ENCODE measurements at regions not wholly inside any gene's neighbourhood (a gene's known extent, or its start where the extent isn't known, plus 50 kb on each side); places are given as distances from the start of the nearest gene placed in this dataset.
"Not testable (repeated sequence)": the region's sequence is repeated elsewhere in the genome, so short reads cannot be mapped to it uniquely, and the experiment has no call there.

DNA sequence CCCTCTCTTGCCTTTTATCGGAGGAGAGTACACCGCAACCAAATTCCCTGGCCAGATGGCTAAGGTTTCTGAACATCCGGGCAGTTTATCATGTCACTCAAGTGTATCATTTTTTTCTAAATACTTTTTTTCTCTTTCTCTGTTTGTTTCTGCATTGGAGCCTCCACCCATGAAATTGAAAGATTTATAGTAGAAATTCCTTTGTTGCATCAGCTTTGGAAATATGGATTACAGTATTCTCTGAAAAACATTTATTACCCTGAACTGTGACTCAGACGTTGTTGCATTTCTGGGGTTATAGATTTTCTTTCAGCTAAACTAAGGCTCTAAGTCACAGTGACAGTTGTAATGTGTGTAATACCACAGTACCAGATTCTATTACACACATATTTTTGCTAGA, 187.0 kb downstream of the SPTSSA start:
- H3K4me2 ChIP-seq (ENCODE audit: insufficient read depth, low read length), result no peak overlapping the region
- FAIRE-seq (no peak), DNase-seq (ENCODE audit: extremely low read depth in 1 of 4, low spot score in 3 of 4) (no peak), ATAC-seq (no peak)
- no peaks in the 10 kb centered on the region for H3K9me3 ChIP-seq (replicated peaks; ENCODE audit: control insufficient read depth, insufficient read depth, low read depth, low read length)
- in situ Hi-C loops (cut with MboI), result no loop called here
- TF ChIP-seq CEBPG (CRISPR knock-in tag; IDR thresholded peaks at IDR 0.05), result no peak
- TF ChIP-seq CEBPG (tag; conservative IDR thresholded peaks at IDR 0.05 in 1 of 2, IDR thresholded peaks at IDR 0.05 in 1 of 2), result peak in 1 of 2 experiments; percentile 53; a peak in 2 of 4 replicates
- TF ChIP-seq, protein P1, sequence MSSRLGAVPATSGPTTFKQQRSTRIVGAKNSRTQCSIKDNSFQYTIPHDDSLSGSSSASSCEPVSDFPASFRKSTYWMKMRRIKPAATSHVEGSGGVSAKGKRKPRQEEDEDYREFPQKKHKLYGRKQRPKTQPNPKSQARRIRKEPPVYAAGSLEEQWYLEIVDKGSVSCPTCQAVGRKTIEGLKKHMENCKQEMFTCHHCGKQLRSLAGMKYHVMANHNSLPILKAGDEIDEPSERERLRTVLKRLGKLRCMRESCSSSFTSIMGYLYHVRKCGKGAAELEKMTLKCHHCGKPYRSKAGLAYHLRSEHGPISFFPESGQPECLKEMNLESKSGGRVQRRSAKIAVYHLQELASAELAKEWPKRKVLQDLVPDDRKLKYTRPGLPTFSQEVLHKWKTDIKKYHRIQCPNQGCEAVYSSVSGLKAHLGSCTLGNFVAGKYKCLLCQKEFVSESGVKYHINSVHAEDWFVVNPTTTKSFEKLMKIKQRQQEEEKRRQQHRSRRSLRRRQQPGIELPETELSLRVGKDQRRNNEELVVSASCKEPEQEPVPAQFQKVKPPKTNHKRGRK (tag; IDR thresholded peaks at IDR 0.05), result no peak
- no TSS peak for BruUV-seq (replicated peaks)
- no peak overlapping the region for H3K4me3 ChIP-seq
- no peak overlapping the region for H3K27ac ChIP-seq (ENCODE audit: extremely low read depth, low read depth, low read length)
- H2AFZ ChIP-seq (ENCODE audit: low read depth, low read length), result no peak overlapping the region
- H3K79me2 ChIP-seq (ENCODE audit: control insufficient read depth, insufficient read depth, low read length), result no peaks in the 10 kb centered on the region
- 35% methylated on average over 4 of the region's 4 CpGs for WGBS (ENCODE audit: insufficient coverage, low coverage, missing lambda C conversion rate)
- CTCF ChIA-PET (ENCODE audit: low intra/inter-chr PET ratio), result no interaction called here
- H3K9ac ChIP-seq (ENCODE audit: insufficient read depth in 1 of 2, low read depth in 2 of 2, low read length in 2 of 2), result no peak overlapping the region
- no peaks in the 10 kb centered on the region for H3K27me3 ChIP-seq (ENCODE audit: control insufficient read depth in 2 of 2, insufficient read depth in 2 of 2, low read length in 2 of 2)
- POLR2A ChIA-PET, result interaction anchor here (1.4 kb wide), 1 partner anchor 12 kb away, joined by 3 read pairs; no protein-coding TSS in a partner anchor
- intact Hi-C loops (cut with micrococcal nuclease), result no loop called here
- no peaks in the 10 kb centered on the region for H4K20me1 ChIP-seq (replicated peaks; ENCODE audit: control insufficient read depth, insufficient read depth, low read length)
- no peaks in the 10 kb centered on the region for H3K4me1 ChIP-seq (replicated peaks in 1 of 2; ENCODE audit: control insufficient read depth in 2 of 2, insufficient read depth in 2 of 2, low read length in 2 of 2)
- no peaks in the 10 kb centered on the region for H3K36me3 ChIP-seq (ENCODE audit: control insufficient read depth, insufficient read depth, low read length)
- H3K9me1 ChIP-seq (ENCODE audit: control insufficient read depth, insufficient read depth, low read length), result no peaks in the 10 kb centered on the region

DNA sequence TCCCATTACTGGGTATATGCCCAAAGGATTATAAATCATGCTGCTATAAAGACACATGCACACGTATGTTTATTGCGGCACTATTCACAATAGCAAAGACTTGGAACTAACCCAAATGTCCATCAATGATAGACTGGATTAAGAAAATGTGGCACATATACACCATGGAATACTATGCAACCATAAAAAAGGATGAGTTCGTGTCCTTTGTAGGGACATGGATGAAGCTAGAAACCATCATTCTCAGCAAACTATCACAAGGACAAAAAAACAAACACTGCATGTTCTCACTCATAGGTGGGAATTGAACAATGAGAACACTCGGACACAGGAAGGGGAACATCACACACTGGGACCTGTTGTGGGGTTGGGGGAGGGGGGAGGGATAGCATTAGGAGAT, 188.3 kb downstream of the SPTSSA start:
- H3K4me2 ChIP-seq (ENCODE audit: insufficient read depth, low read length); CTCF ChIA-PET (ENCODE audit: low intra/inter-chr PET ratio); DNase-seq (ENCODE audit: extremely low read depth in 1 of 4, low spot score in 3 of 4); BruUV-seq (replicated peaks); intact Hi-C loops (cut with micrococcal nuclease); H3K27ac ChIP-seq (ENCODE audit: extremely low read depth, low read depth, low read length); ATAC-seq; H3K27me3 ChIP-seq (ENCODE audit: control insufficient read depth in 2 of 2, insufficient read depth in 2 of 2, low read length in 2 of 2); H3K9me3 ChIP-seq (replicated peaks; ENCODE audit: control insufficient read depth, insufficient read depth, low read depth, low read length); H3K36me3 ChIP-seq (ENCODE audit: control insufficient read depth, insufficient read depth, low read length); H3K4me3 ChIP-seq; H3K9ac ChIP-seq (ENCODE audit: insufficient read depth in 1 of 2, low read depth in 2 of 2, low read length in 2 of 2); H3K79me2 ChIP-seq (ENCODE audit: control insufficient read depth, insufficient read depth, low read length); H3K9me1 ChIP-seq (ENCODE audit: control insufficient read depth, insufficient read depth, low read length); H3K4me1 ChIP-seq (replicated peaks in 1 of 2; ENCODE audit: control insufficient read depth in 2 of 2, insufficient read depth in 2 of 2, low read length in 2 of 2); H4K20me1 ChIP-seq (replicated peaks; ENCODE audit: control insufficient read depth, insufficient read depth, low read length); H2AFZ ChIP-seq (ENCODE audit: low read depth, low read length); FAIRE-seq; in situ Hi-C loops (cut with MboI): not testable (repeated sequence)
- 0% methylated on average over 1 of the region's 4 CpGs for WGBS (ENCODE audit: insufficient coverage, low coverage, missing lambda C conversion rate)
- POLR2A ChIA-PET, result interaction anchor here (1.4 kb wide), 1 partner anchor 11 kb away, joined by 3 read pairs; no protein-coding TSS in a partner anchor

Data from K562 (cell line).